ENCODE measurements at regions not wholly inside any gene's neighbourhood (a gene's known extent, or its start where the extent isn't known, plus 50 kb on each side); places are given as distances from the start of the nearest gene placed in this dataset.

DNA sequence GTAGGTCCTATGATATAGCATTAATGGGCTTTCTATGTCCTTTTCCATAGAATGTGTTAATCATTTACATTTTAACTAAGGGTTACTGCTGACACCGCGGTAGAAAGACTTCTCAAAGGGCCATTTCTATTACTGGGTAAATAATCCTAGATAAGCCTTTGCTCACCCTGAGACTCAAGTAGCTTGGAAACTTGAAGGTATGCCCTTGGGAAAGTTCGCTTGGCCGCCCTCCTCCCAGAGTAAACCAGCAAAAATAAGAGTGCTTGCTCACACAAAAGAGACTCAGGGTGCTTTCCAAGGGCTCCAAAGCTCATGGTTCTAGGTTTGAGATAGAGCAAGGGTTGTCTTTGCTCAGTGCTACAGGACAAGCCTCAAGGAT is 85.8 kb upstream of the TMPRSS2 start:
- no peak overlapping the region for H3K4me3 Mint-ChIP-seq (ENCODE audit: low read depth)
- no peaks in the 10 kb centered on the region for H3K36me3 Mint-ChIP-seq (ENCODE audit: low read depth)
- no peaks in the 10 kb centered on the region for H3K9me3 Mint-ChIP-seq
- no peaks in the 10 kb centered on the region for H3K4me1 Mint-ChIP-seq (ENCODE audit: low read depth)
- H3K27ac Mint-ChIP-seq = no peak overlapping the region
- DNase-seq (ENCODE audit: low spot score) = no peak
- peaks cover 3% of the 10 kb centered on the region for H3K27me3 Mint-ChIP-seq (ENCODE audit: low read depth)
- intact Hi-C loops (cut with micrococcal nuclease) = no loop called here

DNA sequence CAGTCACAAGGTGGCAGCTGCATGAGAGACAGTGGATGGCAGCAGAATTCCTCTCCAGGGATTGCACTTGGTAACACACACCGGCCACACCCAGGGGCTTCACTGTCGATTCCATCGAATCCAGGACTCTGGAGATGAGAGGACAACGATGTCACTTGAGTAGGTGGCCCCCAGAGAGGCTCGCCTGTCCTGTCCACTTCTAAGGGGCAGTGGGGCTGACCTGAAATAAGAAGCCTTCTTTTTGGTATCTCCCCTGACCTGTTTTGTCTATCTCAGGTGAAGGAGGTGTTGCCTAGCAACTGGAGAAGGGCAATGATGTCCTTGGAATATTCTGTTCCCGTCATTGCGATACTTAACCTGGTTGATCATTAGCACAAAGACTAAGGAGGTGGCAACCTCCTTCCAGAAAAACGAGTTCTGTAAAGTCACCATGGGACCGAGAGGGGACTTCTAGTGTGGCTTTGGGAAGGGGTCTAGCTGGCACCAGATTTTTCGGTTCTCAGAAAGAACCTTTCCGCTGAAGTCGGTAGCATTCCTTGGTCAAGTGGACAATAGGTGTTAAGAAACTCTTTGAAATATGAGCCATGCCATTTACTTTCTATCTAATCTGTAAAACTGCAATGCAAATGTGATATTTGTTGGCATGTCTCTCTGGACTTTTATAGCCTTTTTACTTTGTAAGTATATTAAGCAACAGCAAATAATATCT is 85.2 kb upstream of the TMPRSS2 start:
- Mint-ChIP-seq H3K4me3 (ENCODE audit: low read depth) (no peak overlapping the region), H3K9me3 (no peaks in the 10 kb centered on the region), H3K27ac (no peak overlapping the region), H3K27me3 (ENCODE audit: low read depth) (peaks cover under 1% of the 10 kb centered on the region), H3K4me1 (ENCODE audit: low read depth) (no peaks in the 10 kb centered on the region), H3K36me3 (ENCODE audit: low read depth) (no peaks in the 10 kb centered on the region)
- intact Hi-C loops (cut with micrococcal nuclease) = no loop called here
- no peak for DNase-seq (ENCODE audit: low spot score)

DNA sequence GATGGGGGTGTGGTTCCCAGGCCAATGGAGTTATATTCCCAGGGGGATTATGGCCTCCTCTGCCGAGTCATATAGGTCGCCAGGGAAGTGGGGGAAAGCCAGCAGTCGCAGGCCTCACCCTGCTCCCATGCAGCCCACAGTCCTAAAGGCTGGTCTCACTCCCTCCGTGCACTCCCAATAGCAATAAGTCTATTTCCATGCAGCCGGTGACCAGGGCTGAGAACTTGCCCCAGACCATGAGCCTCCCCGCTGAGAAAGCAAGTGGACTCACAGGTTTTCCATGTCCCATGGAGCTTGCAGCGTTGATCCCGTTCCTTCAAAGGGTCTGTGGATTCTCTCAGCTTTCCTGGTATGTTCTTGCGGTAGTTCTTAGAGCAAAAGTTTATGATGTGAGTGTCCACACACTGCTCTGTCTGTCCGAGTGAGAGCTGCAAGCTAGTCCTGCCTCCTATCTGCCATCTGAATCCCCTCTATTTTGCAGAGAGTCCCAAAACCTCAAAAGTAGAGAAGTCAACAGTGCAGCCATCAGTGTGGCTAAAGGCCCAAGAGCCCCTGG is 81.7 kb upstream of the TMPRSS2 start:
- no peak for DNase-seq (ENCODE audit: low spot score)
- Mint-ChIP-seq H3K36me3 (ENCODE audit: low read depth) (no peaks in the 10 kb centered on the region), H3K9me3 (no peaks in the 10 kb centered on the region), H3K4me3 (ENCODE audit: low read depth) (no peak overlapping the region), H3K4me1 (ENCODE audit: low read depth) (no peaks in the 10 kb centered on the region), H3K27me3 (ENCODE audit: low read depth) (no peaks in the 10 kb centered on the region), H3K27ac (no peak overlapping the region)
- intact Hi-C loops (cut with micrococcal nuclease) = no loop called here

DNA sequence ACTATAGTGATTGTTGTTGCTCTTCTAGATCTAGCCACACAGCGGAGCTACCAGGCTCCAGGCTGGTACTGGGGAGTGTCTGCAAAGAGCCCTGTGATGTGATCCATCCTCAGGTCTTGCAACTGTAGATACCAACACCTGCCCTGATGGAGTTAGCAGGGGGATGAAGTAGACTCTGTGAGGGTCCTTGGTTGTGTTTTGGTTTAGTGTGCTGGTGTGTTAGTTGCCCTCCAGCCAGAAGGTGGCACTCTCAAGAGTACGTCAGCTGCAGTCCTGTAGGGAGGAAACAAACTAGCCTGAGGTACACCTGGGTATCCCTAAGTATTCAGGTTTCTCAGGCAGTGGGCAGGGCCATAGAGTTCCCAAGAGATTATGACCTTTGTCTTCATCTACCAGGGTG is 81.2 kb upstream of the TMPRSS2 start:
- Mint-ChIP-seq H3K27ac (no peak overlapping the region), H3K4me3 (ENCODE audit: low read depth) (no peak overlapping the region), H3K36me3 (ENCODE audit: low read depth) (no peaks in the 10 kb centered on the region), H3K4me1 (ENCODE audit: low read depth) (no peaks in the 10 kb centered on the region), H3K27me3 (ENCODE audit: low read depth) (no peaks in the 10 kb centered on the region), H3K9me3 (no peaks in the 10 kb centered on the region)
- DNase-seq (ENCODE audit: low spot score) = no peak
- intact Hi-C loops (cut with micrococcal nuclease) = no loop called here

DNA sequence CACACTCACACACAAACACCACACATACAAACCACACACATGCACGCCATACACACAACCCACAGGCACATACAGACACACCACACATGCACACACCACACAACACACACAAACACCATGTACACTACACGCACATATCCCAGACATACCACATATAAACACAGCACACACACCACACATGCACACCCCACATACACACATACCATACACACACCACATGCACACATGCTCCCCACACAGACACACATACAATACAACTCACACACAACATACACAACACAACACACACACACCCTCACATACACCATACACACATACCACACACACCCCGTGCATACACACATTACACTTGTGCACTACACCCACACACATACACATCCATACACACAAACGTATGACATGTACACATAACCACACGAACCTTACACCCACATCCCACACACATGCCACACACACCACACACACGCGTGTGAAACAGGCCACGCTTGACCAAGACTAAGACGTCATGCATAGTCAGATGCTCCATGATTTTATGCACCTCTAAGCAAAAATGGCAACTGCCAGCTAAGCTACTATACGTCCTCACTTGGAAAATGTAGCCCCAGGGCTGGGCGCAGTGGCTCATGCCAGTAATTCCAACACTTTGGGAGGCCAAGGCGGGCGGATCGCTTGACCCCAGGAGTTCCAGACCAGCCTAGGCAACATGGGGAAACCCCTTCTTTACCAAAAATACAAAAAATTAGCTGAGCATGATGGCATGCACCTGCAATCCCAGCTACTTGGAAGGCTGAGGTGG is 77.4 kb upstream of the TMPRSS2 start:
- no peaks in the 10 kb centered on the region for H3K36me3 Mint-ChIP-seq (ENCODE audit: low read depth)
- intact Hi-C loops (cut with micrococcal nuclease) = no loop called here
- H3K9me3 Mint-ChIP-seq = no peaks in the 10 kb centered on the region
- H3K4me1 Mint-ChIP-seq (ENCODE audit: low read depth) = no peaks in the 10 kb centered on the region
- no peak overlapping the region for H3K27ac Mint-ChIP-seq
- no peak for DNase-seq (ENCODE audit: low spot score)
- H3K4me3 Mint-ChIP-seq (ENCODE audit: low read depth) = no peak overlapping the region
- no peaks in the 10 kb centered on the region for H3K27me3 Mint-ChIP-seq (ENCODE audit: low read depth)

DNA sequence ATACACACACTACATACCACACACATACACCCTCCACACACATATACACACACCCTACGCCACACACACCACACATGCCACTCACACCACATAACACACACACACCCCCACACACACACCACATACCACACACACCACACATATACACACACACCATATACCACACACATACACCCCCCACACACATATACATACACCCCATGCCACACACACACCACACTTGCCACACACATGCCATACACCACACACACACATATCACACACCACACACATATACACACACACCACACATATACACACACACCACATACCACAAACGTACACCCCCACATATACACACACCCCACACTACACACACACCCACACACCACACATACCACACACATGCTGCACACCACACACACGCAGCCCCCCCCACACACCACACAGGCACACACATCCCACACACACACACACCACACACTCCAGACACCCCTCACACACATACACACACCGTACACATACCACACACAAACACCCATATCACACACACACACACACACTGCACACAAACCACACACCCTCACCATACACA is 76.7 kb upstream of the TMPRSS2 start:
- intact Hi-C loops (cut with micrococcal nuclease) = no loop called here
- no peak overlapping the region for H3K4me3 Mint-ChIP-seq (ENCODE audit: low read depth)
- H3K36me3 Mint-ChIP-seq (ENCODE audit: low read depth) = no peaks in the 10 kb centered on the region
- DNase-seq (ENCODE audit: low spot score) = no peak
- no peaks in the 10 kb centered on the region for H3K27me3 Mint-ChIP-seq (ENCODE audit: low read depth)
- H3K9me3 Mint-ChIP-seq = no peaks in the 10 kb centered on the region
- H3K4me1 Mint-ChIP-seq (ENCODE audit: low read depth) = no peaks in the 10 kb centered on the region
- H3K27ac Mint-ChIP-seq = no peak overlapping the region

DNA sequence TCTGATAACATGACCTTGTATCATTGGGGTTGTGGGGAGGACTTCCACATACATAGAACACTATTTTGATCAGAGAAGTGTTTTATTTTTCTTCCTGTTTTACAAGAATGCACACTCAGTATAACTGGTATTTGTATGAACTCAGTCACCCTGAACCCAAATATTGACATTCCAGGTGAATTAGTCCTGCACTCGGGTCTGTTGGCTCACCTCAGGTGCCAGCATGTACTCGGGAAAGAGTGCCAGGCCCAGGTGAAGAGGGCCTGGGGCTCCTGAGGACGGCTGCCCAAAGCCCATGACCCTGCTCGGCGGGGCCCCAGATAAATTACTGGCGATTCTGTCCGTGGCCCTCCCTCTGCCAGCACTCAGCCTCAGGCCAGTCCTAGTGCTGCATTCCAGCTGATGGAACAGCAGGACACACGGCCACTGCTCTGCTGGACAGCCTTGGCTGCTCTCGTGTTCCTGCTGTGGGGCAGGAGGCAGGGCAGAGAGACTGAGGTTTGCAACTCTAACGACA is 75.4 kb upstream of the TMPRSS2 start:
- Mint-ChIP-seq H3K27me3 (ENCODE audit: low read depth) (no peaks in the 10 kb centered on the region), H3K36me3 (ENCODE audit: low read depth) (no peaks in the 10 kb centered on the region), H3K9me3 (peaks cover 2% of the 10 kb centered on the region), H3K27ac (no peak overlapping the region), H3K4me1 (ENCODE audit: low read depth) (no peaks in the 10 kb centered on the region), H3K4me3 (ENCODE audit: low read depth) (no peak overlapping the region)
- intact Hi-C loops (cut with micrococcal nuclease) = no loop called here
- DNase-seq (ENCODE audit: low spot score) = no peak

DNA sequence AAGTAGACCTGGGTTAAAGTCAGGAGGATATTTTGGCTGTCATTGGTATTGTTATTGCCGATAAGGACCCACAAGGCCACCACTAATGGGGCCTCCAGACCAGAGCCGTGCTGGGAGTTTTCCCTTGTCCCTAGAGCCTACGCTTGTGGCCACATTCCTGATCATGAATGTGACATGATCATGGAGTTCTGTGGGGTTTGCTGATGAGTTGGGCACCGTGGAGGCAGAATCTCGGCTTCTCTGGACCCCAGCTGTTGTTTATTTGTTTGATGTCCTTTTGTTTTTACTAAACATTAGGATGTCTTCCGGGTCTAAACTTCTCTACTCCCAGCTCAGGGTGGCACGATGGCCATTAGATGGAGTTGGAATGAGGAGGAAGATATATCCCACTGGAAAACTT is 74.9 kb upstream of the TMPRSS2 start:
- H3K4me1 Mint-ChIP-seq (ENCODE audit: low read depth) = no peaks in the 10 kb centered on the region
- peaks cover 6% of the 10 kb centered on the region for H3K9me3 Mint-ChIP-seq
- no peak overlapping the region for H3K27ac Mint-ChIP-seq
- no peaks in the 10 kb centered on the region for H3K27me3 Mint-ChIP-seq (ENCODE audit: low read depth)
- H3K4me3 Mint-ChIP-seq (ENCODE audit: low read depth) = no peak overlapping the region
- H3K36me3 Mint-ChIP-seq (ENCODE audit: low read depth) = no peaks in the 10 kb centered on the region
- intact Hi-C loops (cut with micrococcal nuclease) = no loop called here
- DNase-seq (ENCODE audit: low spot score) = no peak

DNA sequence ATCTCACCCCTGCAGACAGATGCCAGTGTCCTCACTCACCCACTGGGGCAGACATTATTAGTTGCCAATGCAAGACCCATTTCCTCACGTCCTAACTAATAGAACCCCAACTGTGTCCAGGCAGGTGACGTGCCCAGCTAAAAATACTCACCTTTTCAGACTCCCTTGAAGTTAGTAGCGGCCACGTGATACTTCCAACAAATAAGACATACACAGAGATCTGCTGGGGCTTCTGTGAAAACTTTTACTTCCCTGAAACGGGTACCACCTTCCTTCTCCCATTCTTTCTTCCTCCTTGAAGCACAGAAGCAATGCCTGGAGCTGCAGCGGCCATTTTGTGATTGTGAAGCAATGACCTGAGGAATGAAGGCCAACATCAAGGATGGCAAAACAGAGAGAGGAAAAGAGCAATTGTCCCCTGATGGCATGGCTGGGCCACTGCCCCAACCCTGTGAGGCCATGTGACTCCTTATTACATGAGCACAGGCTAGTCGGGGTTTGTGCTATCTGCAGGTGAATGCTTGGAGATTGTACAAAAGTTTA is 74.4 kb upstream of the TMPRSS2 start:
- Mint-ChIP-seq H3K27me3 (ENCODE audit: low read depth) (no peaks in the 10 kb centered on the region), H3K36me3 (ENCODE audit: low read depth) (no peaks in the 10 kb centered on the region), H3K27ac (no peak overlapping the region), H3K9me3 (peaks cover 10% of the 10 kb centered on the region), H3K4me1 (ENCODE audit: low read depth) (no peaks in the 10 kb centered on the region), H3K4me3 (ENCODE audit: low read depth) (no peak overlapping the region)
- DNase-seq (ENCODE audit: low spot score) = no peak
- intact Hi-C loops (cut with micrococcal nuclease) = no loop called here

DNA sequence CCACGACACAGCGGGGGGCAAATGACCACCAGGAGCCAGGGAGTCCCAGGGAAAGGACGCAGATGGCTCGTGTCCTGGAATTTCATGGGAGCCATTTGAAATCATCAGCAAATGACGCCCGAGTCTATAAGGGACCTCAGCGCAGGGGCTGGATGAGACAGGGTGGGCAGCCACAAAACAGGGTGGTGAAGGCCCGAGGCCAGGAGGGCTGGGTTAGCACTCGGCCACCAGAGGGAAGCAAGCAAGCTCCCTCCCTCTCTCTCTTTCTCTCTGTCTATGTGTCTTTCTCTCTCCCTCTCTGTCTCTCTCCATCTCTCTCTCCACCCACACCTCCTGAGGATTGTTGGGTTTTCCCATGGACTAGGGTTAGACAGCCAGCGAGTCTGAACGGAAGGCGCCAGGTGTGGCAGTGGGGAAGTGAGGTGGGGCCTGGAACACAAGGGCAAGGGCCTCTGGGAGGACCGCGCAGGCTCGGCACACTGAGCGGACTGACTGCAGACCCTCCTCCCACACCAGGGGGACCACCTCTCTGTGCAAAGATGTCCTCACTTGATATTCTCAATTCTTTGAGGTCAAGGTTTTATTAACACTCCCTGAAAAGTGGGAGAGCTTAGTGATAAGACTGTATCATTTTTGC is 73.8 kb upstream of the TMPRSS2 start:
- Mint-ChIP-seq H3K27ac (no peak overlapping the region), H3K27me3 (ENCODE audit: low read depth) (no peaks in the 10 kb centered on the region), H3K9me3 (peaks cover 17% of the 10 kb centered on the region), H3K4me1 (ENCODE audit: low read depth) (no peaks in the 10 kb centered on the region), H3K36me3 (ENCODE audit: low read depth) (no peaks in the 10 kb centered on the region), H3K4me3 (ENCODE audit: low read depth) (no peak overlapping the region)
- intact Hi-C loops (cut with micrococcal nuclease) = no loop called here
- DNase-seq (ENCODE audit: low spot score) = no peak

DNA sequence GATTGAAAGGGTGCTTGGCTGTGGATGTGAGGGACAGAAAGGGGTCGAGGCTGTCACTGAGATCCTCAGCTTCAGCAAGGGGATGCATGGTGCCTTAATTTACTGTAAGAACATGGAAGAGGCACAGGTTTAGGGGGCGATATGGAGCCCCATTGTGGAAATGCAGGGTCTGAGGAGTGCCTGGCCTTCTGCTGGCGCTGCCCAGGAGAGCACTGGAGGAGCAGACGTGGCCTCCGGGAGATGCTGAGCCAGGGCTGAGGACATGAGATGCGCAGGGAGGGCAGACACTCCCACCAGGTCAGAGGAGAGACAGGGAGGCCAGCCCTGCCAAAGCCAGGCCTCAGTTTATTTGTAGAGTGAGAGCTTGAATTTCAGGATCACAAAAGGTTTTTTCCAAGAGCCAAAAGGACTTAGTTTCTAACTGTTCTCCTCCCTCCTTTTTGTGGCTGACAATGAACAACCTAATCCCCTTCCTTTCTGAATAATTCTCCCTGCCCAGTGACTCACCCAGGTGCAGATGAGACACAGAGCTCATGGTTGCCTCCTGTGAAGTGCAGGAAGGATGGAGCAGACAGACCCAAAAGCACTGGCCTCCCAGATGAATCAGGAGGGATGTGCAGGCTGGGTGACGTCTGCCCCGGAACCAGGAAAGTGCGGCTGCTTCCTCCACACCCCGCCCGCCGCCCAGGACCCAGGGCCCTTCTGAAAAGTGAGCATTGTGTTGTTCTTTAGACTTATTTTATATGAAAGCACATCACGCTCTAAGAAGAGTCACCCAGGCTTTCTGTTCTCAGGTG is 73.0 kb upstream of the TMPRSS2 start:
- H3K4me3 Mint-ChIP-seq (ENCODE audit: low read depth) = no peak overlapping the region
- intact Hi-C loops (cut with micrococcal nuclease) = no loop called here

DNA sequence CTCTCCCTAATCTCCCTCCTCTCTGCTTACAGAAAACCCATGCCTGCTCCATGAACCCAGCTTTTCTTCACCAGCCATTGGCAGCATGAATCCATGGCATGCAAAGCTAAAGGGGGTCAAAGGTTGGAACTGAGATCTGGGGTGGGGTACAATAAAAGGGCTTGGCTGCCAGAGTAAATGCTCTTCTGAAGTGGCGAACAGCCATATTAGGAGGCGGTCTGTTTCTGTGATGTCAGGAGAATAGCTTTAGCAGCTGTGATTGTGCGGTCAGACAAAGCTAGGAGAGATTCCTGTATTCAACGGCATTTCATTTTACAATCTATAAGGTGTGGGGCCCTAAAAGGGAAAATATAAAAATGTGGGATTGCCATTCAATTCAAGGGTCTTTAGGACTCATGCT is 71.7 kb upstream of the TMPRSS2 start:
- Mint-ChIP-seq H3K9me3 (peaks cover 18% of the 10 kb centered on the region), H3K4me3 (ENCODE audit: low read depth) (no peak overlapping the region), H3K4me1 (ENCODE audit: low read depth) (no peaks in the 10 kb centered on the region), H3K27me3 (ENCODE audit: low read depth) (no peaks in the 10 kb centered on the region), H3K36me3 (ENCODE audit: low read depth) (no peaks in the 10 kb centered on the region), H3K27ac (no peak overlapping the region)
- DNase-seq (ENCODE audit: low spot score) = no peak
- intact Hi-C loops (cut with micrococcal nuclease) = no loop called here

More for the DNA sequence above, 73.0 kb upstream of the TMPRSS2 start:
- Mint-ChIP-seq H3K27me3 (ENCODE audit: low read depth) (no peaks in the 10 kb centered on the region), H3K36me3 (ENCODE audit: low read depth) (no peaks in the 10 kb centered on the region), H3K27ac (no peak overlapping the region), H3K4me1 (ENCODE audit: low read depth) (no peaks in the 10 kb centered on the region), H3K9me3 (peaks cover 18% of the 10 kb centered on the region)
- DNase-seq (ENCODE audit: low spot score) = no peak
